ENCODE measurements at regions not wholly inside any gene's neighbourhood (a gene's known extent, or its start where the extent isn't known, plus 50 kb on each side); places are given as distances from the start of the nearest gene placed in this dataset.

GRCh38 chr5:77847814-77848290 lies 71.7 kb upstream of the TBCA start:
- TF ChIP-seq CTCF (IDR thresholded peaks at IDR 0.05) (no peak), MAX (CRISPR knock-in tag; IDR thresholded peaks at IDR 0.05) (no peak), IRF2 (CRISPR knock-in tag; IDR thresholded peaks at IDR 0.05; ENCODE audit: borderline replicate concordance, low read depth) (no peak), ZNF121 (CRISPR knock-in tag; IDR thresholded peaks at IDR 0.05) (no peak)
